LoVo (cell line): ENCODE measurements at regions not wholly inside any gene's neighbourhood (a gene's known extent, or its start where the extent isn't known, plus 50 kb on each side); places are given as distances from the start of the nearest gene placed in this dataset.

Source experiments
- DNase-seq: peaks from one replicate; pipeline ENCODE4 v3.0.0-alpha.2; 2016; ENCODE audit warnings: low spot score

DNA sequence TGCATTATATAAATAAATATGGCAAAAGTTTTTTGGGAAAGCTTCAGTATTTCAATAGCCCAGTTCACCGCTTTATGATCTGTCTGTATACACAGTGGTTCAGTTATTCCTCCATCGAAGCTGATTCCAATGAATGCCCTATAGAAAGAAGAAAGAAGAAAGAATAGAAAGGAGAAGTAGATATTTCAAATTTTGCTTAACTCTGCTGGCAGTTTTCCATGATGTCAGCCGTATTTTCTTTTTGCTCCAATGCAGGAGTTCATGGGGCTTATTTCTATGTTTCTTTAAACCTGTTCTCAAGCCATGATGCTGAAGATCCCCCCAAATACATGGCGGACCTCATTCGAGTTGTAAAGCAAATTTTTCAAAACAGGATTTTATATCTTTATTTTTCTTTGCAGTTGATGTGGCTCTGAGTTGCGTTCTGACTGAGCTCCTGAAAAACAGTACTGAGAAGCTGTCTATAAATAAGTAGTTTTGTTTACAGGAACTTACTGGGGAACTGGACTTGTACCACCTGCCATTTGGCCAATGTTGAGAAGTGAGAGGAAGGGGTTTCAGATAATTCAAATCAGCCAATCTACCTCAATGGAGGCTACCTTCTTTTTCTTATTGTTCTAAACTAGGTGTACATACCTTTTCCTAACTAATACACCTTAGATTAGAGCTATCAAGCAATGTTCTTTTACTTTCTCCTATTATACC, 418.5 kb upstream of the MEF2C start:
- DNase-seq, result no peak

DNA sequence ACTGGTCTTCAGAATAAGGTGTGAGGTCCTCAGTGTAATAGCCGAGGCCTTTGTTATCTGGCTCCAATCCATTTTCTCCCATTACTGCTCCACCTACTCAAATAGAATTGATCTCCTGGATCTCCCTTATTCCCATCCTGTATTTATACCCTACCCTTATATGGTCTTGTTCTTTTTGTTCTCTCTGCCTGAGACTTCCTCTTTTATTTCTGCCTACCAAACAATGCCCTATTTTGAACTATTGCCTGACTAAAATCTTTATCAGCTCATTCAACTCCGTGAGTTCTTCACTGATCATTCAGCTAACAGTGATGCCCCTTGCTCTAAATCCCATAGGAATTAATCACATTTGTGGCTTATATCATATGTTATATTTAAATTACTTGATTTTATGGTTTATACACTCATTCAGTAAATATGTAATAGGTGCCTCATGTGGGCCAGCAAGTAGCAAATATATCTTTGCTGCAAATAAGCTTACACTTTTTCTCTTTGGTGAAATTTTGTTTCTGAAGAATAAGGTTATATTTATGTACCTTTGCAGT, 417.5 kb upstream of the MEF2C start:
- no peak for DNase-seq

DNA sequence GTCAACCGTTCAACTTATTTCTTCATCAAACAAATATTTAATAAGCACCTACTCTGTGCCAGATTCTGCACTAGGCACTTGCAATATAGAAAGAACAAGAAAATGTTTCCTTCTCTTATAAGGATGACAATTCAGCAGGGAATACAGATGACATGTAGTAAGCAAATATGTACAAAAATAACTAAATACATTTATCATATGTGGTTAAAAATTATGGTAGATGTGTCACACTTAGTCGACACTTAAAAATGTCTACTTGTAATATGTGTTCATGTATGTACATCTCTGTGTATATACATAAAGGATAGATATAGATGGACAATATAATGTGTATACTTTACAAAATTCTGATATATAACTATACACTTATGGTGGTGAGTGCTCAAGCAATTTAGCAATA, 417.0 kb upstream of the MEF2C start:
- DNase-seq, result no peak

GRCh38 chr5:89297066-89297465, 414.1 kb upstream of the MEF2C start:
- no peak for DNase-seq

DNA sequence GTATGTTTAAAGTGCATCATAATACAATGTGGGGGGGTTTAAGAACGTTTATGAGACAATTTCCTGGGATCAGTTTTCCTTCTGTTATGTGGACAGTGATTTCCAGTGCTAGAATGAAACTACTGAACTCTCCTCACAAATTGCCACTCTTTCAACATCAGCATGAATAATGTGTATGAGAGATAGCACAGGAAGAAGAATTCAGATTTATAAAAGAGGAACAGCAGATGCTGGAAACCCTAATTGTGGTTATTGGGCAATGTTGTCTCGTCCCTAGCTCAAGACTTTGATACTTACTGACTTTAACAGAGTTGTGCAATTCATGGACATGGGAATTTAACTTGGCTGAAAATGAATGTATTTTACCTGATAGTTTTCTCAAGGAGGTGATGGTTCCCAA, 410.8 kb upstream of the MEF2C start:
- no peak for DNase-seq

DNA sequence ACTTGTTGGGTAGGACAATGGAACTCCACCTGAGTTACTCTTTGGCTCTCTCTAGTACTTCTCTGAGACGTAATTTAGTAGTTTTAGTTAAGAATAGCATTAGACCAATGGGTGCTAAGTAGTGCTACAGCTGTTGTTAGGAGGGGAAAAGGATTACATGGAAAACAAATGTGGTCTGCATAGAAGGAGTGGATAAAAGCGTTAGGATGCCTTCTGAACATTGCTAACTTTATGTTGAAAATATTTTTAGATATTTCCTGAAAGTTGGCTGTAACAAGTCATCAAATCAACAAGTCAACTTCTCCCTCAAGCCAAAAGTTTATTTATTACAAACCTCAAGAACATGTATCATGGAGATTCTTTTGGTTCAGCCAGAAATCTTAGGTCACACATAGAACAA, 409.5 kb upstream of the MEF2C start:
- DNase-seq, result no peak

- DNase-seq, result no peak
Measured at GRCh38 chr5:89289604-89290003, 406.6 kb upstream of the MEF2C start.

GRCh38 chr5:89287964-89288363, 405.0 kb upstream of the MEF2C start:
- DNase-seq, result no peak

DNA sequence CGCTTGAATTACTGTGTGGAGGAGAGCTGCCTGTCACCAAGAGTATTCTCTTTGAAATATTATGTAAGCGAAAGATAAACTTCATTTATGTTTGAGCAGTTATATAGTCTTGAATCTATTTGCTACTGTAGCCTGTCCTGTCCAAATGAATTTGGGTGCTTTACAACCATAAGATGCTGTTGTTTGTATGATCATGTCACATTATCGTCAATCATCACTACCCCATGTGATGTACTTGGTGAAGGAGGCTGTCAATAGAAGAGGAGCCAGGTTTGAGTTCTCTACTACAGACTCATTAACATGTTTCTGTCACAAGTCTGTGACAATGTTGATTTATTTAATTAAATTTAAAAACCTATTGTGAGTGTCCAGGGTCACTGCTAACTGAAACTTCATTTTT, 403.3 kb upstream of the MEF2C start:
- no peak for DNase-seq

DNA sequence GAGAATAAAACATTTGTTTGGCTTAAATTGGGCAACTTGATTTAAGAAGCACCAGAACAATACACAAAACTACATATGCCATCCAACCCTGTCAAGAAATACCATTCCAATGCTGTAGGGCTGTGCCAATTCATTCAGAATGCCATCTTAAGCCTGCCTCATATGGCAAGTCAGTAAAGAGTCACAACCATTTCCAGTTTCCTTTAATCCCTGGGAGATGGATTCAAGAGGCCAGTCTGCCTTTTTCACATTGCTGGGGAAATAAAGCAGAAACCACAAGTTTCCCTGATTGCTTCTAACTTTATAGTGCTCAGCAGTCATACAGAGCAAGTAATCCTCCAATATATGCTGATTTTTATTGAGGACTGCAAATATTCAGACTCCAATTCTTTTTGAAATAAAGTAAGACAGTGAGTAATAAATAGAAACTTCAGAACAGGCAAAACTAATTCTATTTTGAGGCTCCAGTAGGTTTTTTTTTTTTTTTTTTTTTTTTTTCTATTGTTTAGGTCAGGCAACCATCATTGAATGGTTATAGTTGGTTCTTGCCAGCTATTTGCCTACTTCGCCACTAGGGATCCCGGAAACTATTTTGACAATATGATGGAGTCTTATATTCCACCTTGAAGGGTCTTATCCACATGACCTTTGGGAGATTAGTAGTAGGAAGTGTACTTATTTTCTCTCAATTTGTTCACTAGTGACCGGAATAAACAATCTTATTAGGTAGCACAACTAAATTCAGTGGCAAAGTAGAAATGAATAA, 400.9 kb upstream of the MEF2C start:
- no peak for DNase-seq

DNA sequence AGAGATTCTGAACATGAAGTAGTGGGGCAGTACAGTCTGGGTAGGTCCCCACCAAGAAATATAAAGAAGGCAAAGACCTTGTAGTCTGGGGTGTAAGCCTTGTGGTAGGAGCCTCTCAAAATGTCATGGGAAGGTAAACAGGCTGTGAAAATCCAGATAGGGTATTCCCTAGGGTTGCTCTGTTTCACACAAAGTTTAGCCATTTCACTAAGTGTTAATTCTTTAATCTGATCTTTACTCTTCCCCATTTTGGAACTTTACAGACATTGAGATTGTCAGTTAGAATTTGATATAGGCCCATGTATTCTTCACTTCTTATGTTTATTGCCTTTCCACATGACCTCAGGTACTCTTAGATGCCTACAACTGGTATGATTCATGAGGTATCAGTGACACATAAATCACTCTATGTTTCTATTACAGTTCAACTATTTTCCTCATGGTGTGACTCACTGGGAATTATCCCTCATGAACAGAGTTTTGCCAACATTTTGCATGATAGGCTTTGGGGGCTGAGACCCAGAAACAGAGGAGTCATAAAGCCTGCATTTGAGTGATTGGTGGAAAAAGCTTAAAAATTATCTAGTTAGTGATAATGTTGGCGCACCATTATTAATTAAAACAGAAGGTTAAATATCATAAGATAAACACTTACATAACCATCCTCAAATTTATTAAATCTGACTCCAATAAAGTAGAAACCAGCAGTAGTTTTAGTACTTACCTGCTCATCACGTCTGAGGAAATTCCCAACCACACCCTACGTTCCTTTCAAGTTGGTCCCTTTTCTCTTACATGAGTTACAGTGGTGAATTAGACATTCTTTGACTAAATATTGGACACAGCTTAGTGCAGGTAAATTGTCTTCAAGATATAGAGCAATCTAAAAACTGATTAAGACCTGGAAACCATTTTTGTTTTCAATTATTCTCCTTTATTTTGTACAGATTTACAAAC, 399.8 kb upstream of the MEF2C start:
- DNase-seq, result peak; percentile 12

DNA sequence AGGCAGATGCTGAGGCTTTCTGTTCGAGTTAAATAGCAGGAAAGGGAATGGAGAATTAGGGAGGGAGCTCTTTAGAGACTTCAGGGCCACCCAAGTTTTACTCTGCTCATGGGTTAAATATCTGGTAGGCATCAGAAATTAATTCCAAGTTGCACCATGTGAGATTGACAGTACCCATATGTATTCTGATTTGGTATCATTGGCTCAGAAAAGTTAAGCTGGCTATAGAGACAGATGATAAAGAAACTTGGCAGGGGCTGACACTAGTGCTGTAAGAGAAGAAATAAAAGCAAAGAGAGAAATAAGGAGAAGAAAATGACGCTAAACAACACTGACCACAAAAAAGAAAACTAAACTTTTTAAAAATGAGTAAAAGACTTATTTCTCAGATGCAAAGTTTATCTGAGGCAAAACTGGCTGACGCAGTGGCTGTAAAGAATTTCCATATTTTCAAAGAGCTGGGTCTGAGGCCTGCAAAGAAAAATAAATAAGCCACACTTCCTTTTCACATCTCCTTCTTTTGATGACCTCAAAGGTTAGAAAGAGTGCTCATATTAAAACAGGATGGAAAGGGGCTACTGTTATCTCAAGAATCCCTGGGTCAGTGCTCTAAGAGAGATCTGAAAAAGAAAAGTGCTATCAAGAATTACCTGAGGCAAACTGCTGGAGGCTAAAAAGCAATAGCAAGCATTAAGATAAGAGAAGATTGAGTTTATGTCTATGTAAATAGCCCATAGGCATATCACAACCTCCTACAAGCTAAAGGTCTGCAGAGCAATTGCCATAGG, 399.0 kb upstream of the MEF2C start:
- DNase-seq, result no peak

- no peak for DNase-seq
Measured at GRCh38 chr5:89281211-89281610, 398.2 kb upstream of the MEF2C start.

DNA sequence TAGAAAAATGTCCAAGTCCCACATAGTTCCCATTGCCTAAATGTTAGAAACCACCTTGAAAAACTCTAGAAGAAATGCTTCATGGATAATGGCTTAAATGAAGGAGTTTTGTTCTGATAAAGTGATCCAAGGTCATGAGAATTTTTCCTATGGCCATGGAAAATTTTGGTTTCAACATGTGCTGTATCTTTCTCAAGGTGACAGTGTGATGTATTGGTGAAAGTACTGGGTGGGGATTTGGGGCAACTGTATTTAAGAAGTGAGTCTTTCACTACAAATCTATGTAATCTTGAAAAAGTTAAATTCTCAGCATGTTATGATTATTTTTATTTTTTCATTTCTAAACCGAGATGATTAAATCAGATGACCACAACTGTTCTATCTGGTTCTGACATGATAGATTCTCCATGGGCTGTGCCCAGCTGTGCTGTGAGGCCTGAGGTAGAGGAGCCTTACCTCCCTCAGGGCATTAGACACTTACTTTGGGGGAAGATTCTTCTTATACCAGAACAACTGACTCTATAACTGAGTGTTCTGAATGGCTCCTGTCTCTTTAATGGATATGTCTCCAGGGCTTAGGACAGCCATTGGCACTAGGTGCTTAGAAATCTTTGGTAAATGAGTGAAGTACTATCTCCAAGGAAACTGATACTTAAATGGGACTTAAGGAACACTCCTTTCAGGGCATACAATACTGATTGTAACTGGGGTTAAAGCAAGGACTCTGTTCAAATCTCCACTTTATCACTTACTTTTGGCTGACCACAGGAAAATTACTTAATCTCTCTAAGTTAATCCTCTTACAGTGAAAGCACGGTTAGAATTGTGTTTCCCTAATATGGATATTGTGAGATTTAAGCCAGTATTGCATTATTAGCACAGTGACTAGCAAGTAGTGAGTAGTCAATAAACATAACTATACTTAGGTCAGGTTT, 397.4 kb upstream of the MEF2C start:
- no peak for DNase-seq

DNA sequence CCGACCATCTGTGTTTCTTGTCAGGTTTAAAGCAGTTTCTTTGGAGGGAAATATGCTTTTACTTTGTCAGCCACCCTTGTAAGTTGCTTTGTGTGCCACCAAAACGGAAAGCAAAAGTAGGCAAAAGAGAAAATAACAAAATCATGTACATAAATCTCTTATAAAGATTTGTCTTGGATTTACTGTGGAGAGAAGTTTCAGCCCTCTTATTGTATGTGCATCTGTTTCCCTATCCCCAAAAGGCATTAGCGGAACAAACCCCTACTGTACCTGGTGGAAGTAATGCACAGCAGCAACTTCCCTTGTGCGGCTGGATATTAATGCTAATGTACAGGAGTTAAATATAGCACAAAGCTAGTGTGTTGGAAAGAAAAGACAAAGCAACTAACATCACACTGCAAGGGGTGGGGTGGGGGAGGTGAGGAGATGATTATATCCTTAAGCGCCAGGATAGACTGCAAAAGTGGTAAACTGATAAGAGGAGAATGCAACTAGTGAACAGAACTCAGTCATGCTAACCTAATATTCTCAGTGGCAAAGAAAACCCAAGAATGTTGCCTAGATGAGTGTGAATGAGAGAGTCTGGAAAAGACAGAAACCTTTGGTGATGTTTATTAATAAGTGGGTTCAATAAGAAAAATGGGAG, 396.5 kb upstream of the MEF2C start:
- DNase-seq, result no peak

DNA sequence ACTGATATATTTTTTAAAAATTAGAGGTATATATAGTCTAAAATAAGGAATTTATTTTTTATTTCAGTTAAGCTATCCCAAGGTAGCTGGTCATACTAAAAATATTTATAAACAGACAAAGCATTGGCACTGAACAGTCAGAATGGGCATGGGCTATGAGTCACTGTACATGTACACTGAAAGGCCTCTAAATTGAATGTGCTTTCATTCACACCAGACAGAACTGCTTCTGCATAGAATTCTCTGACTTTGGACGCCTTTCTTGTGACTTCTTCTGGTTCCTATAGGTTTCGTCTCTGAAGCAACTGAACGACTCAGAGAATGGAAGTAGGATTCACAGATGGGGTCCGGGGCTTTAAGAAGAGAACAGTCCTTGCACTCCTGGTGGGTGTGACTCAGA, 394.8 kb upstream of the MEF2C start:
- DNase-seq, result no peak

DNA sequence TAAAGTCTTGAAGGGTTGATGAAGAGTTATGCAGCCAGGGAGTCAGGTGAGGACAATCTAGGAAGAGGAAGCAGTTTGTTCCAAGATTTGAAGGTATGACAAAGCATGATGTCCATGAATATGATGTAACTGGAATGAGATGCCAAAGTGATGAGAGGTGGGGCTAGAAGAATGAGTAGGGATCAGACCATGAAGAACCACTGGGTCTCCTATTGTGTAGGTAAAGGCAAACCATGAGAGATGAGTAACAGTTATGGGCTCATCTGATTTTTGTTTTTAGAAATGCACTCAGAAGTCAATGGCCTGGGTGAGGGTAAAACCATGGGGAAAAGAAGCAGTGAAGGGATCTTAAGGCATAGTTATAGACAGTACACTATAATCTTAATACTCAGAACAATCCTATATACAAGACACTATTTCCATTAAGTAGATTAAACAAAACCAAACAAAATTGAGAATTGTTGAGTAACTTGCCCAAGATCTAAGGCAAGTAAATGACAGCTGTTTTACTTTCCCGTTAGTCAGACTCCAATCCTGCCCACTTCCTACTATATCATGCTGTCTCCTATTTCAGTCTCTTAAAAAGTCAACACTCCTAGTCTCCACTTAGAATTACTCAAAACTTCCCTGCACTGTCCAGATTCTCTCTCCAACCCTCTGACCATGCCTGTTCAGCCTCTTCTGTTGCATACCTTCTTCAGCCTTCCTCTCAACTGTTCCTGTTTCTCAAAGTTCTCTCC, 393.8 kb upstream of the MEF2C start:
- no peak for DNase-seq

DNA sequence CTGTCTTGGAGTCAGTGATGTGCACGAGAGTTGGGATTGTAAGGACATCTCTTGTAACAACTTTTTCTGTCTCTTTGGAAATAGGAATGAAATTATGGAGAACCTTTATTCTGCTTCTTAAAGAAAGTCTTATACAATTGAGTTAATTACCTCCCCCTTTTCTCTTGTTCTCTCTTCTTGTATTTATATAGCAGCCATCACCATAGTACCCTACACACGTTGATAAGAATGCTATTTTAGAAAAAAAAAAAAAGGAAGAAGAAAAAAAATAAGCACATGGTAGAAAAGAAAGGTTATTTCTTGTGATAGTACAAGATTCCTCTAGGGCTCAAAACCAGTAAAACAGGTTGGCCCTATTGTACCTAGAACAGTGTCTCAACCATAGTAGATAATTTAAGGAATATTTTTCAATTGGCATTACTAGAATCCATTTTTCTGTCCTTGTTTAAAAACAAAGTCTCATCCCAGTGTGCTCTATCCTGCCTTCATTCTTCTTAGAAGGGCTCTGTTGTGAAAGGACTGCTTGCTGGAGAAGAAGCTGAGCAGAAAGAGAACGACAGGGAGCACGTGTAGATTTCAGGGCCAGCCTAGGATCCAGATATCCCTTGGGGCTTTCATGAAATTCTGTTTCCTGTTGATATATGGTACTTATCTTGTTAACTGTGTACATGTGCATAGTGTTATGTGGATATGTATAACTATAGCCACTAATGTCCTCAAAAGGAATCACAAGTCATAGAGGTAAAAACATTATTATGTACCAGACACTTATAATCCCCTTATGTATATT, 392.3 kb upstream of the MEF2C start:
- no peak for DNase-seq
